ENCODE measurements at regions not wholly inside any gene's neighbourhood (a gene's known extent, or its start where the extent isn't known, plus 50 kb on each side); places are given as distances from the start of the nearest gene placed in this dataset.

DNA sequence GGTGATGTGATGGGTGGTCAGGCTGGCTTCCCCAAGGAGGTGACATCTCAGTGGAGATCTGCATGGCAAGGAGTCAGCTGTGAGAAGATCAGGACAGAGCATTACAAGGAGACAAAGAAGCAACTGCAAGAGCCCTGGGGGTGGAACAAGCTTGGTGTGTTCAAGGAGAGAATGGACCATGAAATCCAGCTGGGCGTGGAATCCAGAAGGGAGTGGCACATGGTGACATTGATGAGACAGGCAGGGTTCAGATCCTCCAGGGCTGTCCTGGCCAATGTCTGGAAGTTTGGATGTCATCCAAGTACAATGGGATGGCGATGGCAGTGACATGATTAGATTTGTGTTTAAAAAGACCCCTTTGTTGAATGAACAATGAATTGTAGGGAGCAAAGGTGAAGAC, 175.6 kb downstream of the MACROH2A1 start:
- intact Hi-C loops (cut with micrococcal nuclease; ENCODE audit: unreplicated experiment) = no loop called here
- Histone ChIP-seq H3K9me3 (replicated peaks; ENCODE audit: control insufficient read depth, insufficient read depth, low read length) (no peaks in the 10 kb centered on the region), H2AFZ (ENCODE audit: control insufficient read depth, low read depth, low read length) (no peak overlapping the region), H3K27me3 (replicated peaks in 1 of 2; ENCODE audit: control insufficient read depth in 2 of 2, insufficient read depth in 2 of 2, low read length in 1 of 2) (peaks cover 0 to 14% of the 10 kb centered on the region in 2 experiments; a peak in 3 of 4 replicates), H3K4me2 (ENCODE audit: control insufficient read depth, insufficient read depth) (no peak overlapping the region), H4K20me1 (ENCODE audit: control insufficient read depth, insufficient read depth) (no peaks in the 10 kb centered on the region), H3K79me2 (ENCODE audit: control insufficient read depth, insufficient read depth, low read length) (no peaks in the 10 kb centered on the region), H3K4me1 (ENCODE audit: control insufficient read depth, insufficient read depth, low read length) (no peaks in the 10 kb centered on the region), H3K9ac (ENCODE audit: control insufficient read depth, insufficient read depth, low read length) (no peak overlapping the region), H3K36me3 (ENCODE audit: control insufficient read depth in 2 of 2, insufficient read depth in 2 of 2, low read length in 1 of 2) (no peaks in the 10 kb centered on the region), H3K4me3 (no peak overlapping the region), H3K27ac (ENCODE audit: control insufficient read depth, insufficient read depth) (no peak overlapping the region)
- BruUV-seq (replicated peaks) = no TSS peak
- SMC1A ChIA-PET (ENCODE audit: uncharacterized antibody, unreplicated experiment) = no interaction called here
- DNase-seq (ENCODE audit: low read depth, low spot score) (no peak), ATAC-seq (no peak), FAIRE-seq (no peak)
- RAD21 ChIA-PET (ENCODE audit: unreplicated experiment) = no interaction called here
- CTCF ChIA-PET = no interaction called here
- in situ Hi-C loops (cut with MboI) = no loop called here
- POLR2A ChIA-PET = no interaction called here
- 12% methylated on average over 2 of the region's 2 CpGs for WGBS (ENCODE audit: insufficient coverage, insufficient replicate concordance, low lambda C conversion rate, missing lambda C conversion rate)
- TF ChIP-seq NFXL1 (IDR thresholded peaks at IDR 0.05; ENCODE audit: borderline replicate concordance) = no peak
- no peak for TF ChIP-seq ZNF622 (IDR thresholded peaks at IDR 0.05)
- TF ChIP-seq HDAC2 (IDR thresholded peaks at IDR 0.05) = no peak
- no peak for TF ChIP-seq ATF7 (IDR thresholded peaks at IDR 0.05; ENCODE audit: low read depth)
- TF ChIP-seq, protein P1, sequence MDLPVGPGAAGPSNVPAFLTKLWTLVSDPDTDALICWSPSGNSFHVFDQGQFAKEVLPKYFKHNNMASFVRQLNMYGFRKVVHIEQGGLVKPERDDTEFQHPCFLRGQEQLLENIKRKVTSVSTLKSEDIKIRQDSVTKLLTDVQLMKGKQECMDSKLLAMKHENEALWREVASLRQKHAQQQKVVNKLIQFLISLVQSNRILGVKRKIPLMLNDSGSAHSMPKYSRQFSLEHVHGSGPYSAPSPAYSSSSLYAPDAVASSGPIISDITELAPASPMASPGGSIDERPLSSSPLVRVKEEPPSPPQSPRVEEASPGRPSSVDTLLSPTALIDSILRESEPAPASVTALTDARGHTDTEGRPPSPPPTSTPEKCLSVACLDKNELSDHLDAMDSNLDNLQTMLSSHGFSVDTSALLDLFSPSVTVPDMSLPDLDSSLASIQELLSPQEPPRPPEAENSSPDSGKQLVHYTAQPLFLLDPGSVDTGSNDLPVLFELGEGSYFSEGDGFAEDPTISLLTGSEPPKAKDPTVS (IDR thresholded peaks at IDR 0.05; ENCODE audit: low read depth, low read length) = no peak

GRCh38 chr5:135222771-135223170, 176.3 kb downstream of the MACROH2A1 start:
- no peak for FAIRE-seq
- no peaks in the 10 kb centered on the region for H3K4me1 ChIP-seq (ENCODE audit: control insufficient read depth, insufficient read depth, low read length)
- no peak for DNase-seq (ENCODE audit: low read depth, low spot score)
- no peak overlapping the region for H2AFZ ChIP-seq (ENCODE audit: control insufficient read depth, low read depth, low read length)
- POLR2A ChIA-PET = no interaction called here
- no peaks in the 10 kb centered on the region for H3K79me2 ChIP-seq (ENCODE audit: control insufficient read depth, insufficient read depth, low read length)
- BruUV-seq (replicated peaks) = no TSS peak
- WGBS (ENCODE audit: insufficient coverage, insufficient replicate concordance, low lambda C conversion rate, missing lambda C conversion rate) = 0% methylated on average over 3 of the region's 3 CpGs
- ATAC-seq = no peak
- no peaks in the 10 kb centered on the region for H4K20me1 ChIP-seq (ENCODE audit: control insufficient read depth, insufficient read depth)
- H3K9me3 ChIP-seq (replicated peaks; ENCODE audit: control insufficient read depth, insufficient read depth, low read length) = no peaks in the 10 kb centered on the region
- SMC1A ChIA-PET (ENCODE audit: uncharacterized antibody, unreplicated experiment) = no interaction called here
- intact Hi-C loops (cut with micrococcal nuclease; ENCODE audit: unreplicated experiment) = no loop called here
- no peak overlapping the region for H3K27ac ChIP-seq (ENCODE audit: control insufficient read depth, insufficient read depth)
- no peak overlapping the region for H3K4me3 ChIP-seq
- in situ Hi-C loops (cut with MboI) = no loop called here
- H3K4me2 ChIP-seq (ENCODE audit: control insufficient read depth, insufficient read depth) = no peak overlapping the region
- peaks cover 0 to 14% of the 10 kb centered on the region in 2 experiments; a peak in 3 of 4 replicates for H3K27me3 ChIP-seq (replicated peaks in 1 of 2; ENCODE audit: control insufficient read depth in 2 of 2, insufficient read depth in 2 of 2, low read length in 1 of 2)
- no peak overlapping the region for H3K9ac ChIP-seq (ENCODE audit: control insufficient read depth, insufficient read depth, low read length)
- H3K36me3 ChIP-seq (ENCODE audit: control insufficient read depth in 2 of 2, insufficient read depth in 2 of 2, low read length in 1 of 2) = no peaks in the 10 kb centered on the region
- CTCF ChIA-PET = interaction anchor here (1.0 kb wide), 1 partner anchor 17 kb away, joined by 3 read pairs; no protein-coding TSS in a partner anchor
- RAD21 ChIA-PET (ENCODE audit: unreplicated experiment) = no interaction called here
- no peak for TF ChIP-seq NBN (IDR thresholded peaks at IDR 0.05)
- no peak for TF ChIP-seq CBFB (IDR thresholded peaks at IDR 0.05; ENCODE audit: low read depth)
- TF ChIP-seq NR2F1 (conservative IDR thresholded peaks at IDR 0.05) = no peak
- TF ChIP-seq ASH2L (IDR thresholded peaks at IDR 0.05; ENCODE audit: borderline replicate concordance, low read depth) = no peak
- no peak for TF ChIP-seq SREBF1 (IDR thresholded peaks at IDR 0.05; ENCODE audit: low read length)
- no peak for TF ChIP-seq CREM (IDR thresholded peaks at IDR 0.05; ENCODE audit: low read depth)
- no peak for TF ChIP-seq IRF4 (IDR thresholded peaks at IDR 0.05; ENCODE audit: low read depth, low read length)
- no peak for TF ChIP-seq RELA (IDR thresholded peaks at IDR 0.05; ENCODE audit: borderline replicate concordance, partially characterized antibody)
- TF ChIP-seq FOS (IDR thresholded peaks at IDR 0.05; ENCODE audit: borderline replicate concordance, extremely low read depth, insufficient read length) = no peak
- TF ChIP-seq MYB (IDR thresholded peaks at IDR 0.05; ENCODE audit: borderline replicate concordance, low read depth, low read length) = no peak
- TF ChIP-seq ZNF274 (IDR thresholded peaks at IDR 0.05; ENCODE audit: insufficient read depth, insufficient read length) = no peak
- TF ChIP-seq SMARCA5 (IDR thresholded peaks at IDR 0.05) = no peak
